Thoracic aorta (tissue), 2 donors: ENCODE measurements at regions not wholly inside any gene's neighbourhood (a gene's known extent, or its start where the extent isn't known, plus 50 kb on each side); places are given as distances from the start of the nearest gene placed in this dataset.

Experiments
- ATAC-seq: fragments of 150-250 bp; one replicate; pipeline ENCODE4 v1.8.0; 2017; ENCODE audit warnings: low read depth; ENCODE audit not compliant: insufficient number of reproducible peaks, low FRiP score
- DNase-seq: peaks from one replicate; pipeline ENCODE4 v3.0.0-alpha.2; 2020; ENCODE audit warnings: low spot score
- H3K27ac ChIP-seq, 2 donors: fragments of 200-600 bp; sonication (generic); 1 replicate in 1 of 2; 2 replicates in 1 of 2; pipeline ENCODE4 v1.5.1; 2016; ENCODE audit warnings: mild to moderate bottlenecking in 2 of 2, moderate library complexity in 2 of 2
- H3K27me3 ChIP-seq: fragments of 200-600 bp; sonication (generic); replicated peaks from 2 replicates; pipeline ENCODE4 v1.6.0; 2016; ENCODE audit warnings: mild to moderate bottlenecking; ENCODE audit not compliant: insufficient read depth
- H3K36me3 ChIP-seq: fragments of 200-600 bp; sonication (generic); one replicate; pipeline ENCODE4 v1.5.1; 2016
- H3K4me1 ChIP-seq, 2 donors: fragments of 200-600 bp; sonication (generic); 1 replicate in 1 of 2; 2 replicates in 1 of 2; pipeline versions ENCODE4 v1.5.1 to v1.6.0; 2016; ENCODE audit warnings: low read depth in 2 of 2, mild to moderate bottlenecking in 1 of 2; ENCODE audit not compliant: control insufficient read depth in 1 of 2
- H3K4me3 ChIP-seq: fragments of 200-600 bp; sonication (generic); 2 replicates; pipeline ENCODE4 v1.5.1; 2016; ENCODE audit warnings: mild to moderate bottlenecking
- H3K9me3 ChIP-seq: fragments of 200-600 bp; sonication (generic); 2 replicates; pipeline ENCODE4 v1.5.1; 2016
- CTCF ChIP-seq: fragments of 200-600 bp; sonication (generic); IDR thresholded peaks from one replicate; pipeline ENCODE4 v1.5.1; 2019; ENCODE audit warnings: antibody characterized with exemption

- no peak for TF ChIP-seq CTCF
- H3K36me3 ChIP-seq, result no peaks in the 10 kb centered on the region
- no peak overlapping the region for H3K27ac ChIP-seq
- ATAC-seq, result no peak
- no peak overlapping the region for H3K4me3 ChIP-seq
- H3K9me3 ChIP-seq, result no peaks in the 10 kb centered on the region
- no peak for DNase-seq
- H3K4me1 ChIP-seq, result no peaks in the 10 kb centered on the region
- no peaks in the 10 kb centered on the region for H3K27me3 ChIP-seq
These were observed 2596.4 kb downstream of the PCDH7 start for GRCh38 chr4:33316578-33316977.

- no peak for TF ChIP-seq CTCF
- no peaks in the 10 kb centered on the region for H3K36me3 ChIP-seq
- no peaks in the 10 kb centered on the region for H3K9me3 ChIP-seq
- H3K4me1 ChIP-seq, result no peaks in the 10 kb centered on the region
- H3K27ac ChIP-seq, result no peak overlapping the region
- H3K27me3 ChIP-seq, result no peaks in the 10 kb centered on the region
- DNase-seq, result no peak
- no peak overlapping the region for H3K4me3 ChIP-seq
- no peak for ATAC-seq
These were observed 2603.2 kb downstream of the PCDH7 start for GRCh38 chr4:33323393-33323792.

GRCh38 chr4:33334416-33334815 is 2614.2 kb downstream of the PCDH7 start:
- no peak for TF ChIP-seq CTCF
- Histone ChIP-seq H3K27me3 (no peaks in the 10 kb centered on the region), H3K9me3 (peaks cover 3% of the 10 kb centered on the region), H3K36me3 (no peaks in the 10 kb centered on the region), H3K4me3 (no peak overlapping the region), H3K4me1 (no peaks in the 10 kb centered on the region), H3K27ac (no peak overlapping the region)
- ATAC-seq, result no peak
- DNase-seq, result no peak

- no peak overlapping the region for H3K27ac ChIP-seq
- H3K4me1 ChIP-seq, result no peaks in the 10 kb centered on the region
- no peak for DNase-seq
- H3K36me3 ChIP-seq, result no peaks in the 10 kb centered on the region
- no peak for ATAC-seq
- no peak for TF ChIP-seq CTCF
- no peaks in the 10 kb centered on the region for H3K27me3 ChIP-seq
- H3K4me3 ChIP-seq, result no peak overlapping the region
- H3K9me3 ChIP-seq, result no peaks in the 10 kb centered on the region
These were observed 2619.6 kb downstream of the PCDH7 start for GRCh38 chr4:33339762-33340161.

- no peaks in the 10 kb centered on the region for H3K4me1 ChIP-seq
- H3K27me3 ChIP-seq, result no peaks in the 10 kb centered on the region
- DNase-seq (no peak), ATAC-seq (no peak)
- TF ChIP-seq CTCF, result no peak
- no peak overlapping the region for H3K4me3 ChIP-seq
- H3K36me3 ChIP-seq, result no peaks in the 10 kb centered on the region
- no peaks in the 10 kb centered on the region for H3K9me3 ChIP-seq
- no peak overlapping the region for H3K27ac ChIP-seq
These were observed 2620.0 kb downstream of the PCDH7 start for GRCh38 chr4:33340168-33340567.
